ENCODE measurements at regions not wholly inside any gene's neighbourhood (a gene's known extent, or its start where the extent isn't known, plus 50 kb on each side); places are given as distances from the start of the nearest gene placed in this dataset.
"Not testable (repeated sequence)": the region's sequence is repeated elsewhere in the genome, so short reads cannot be mapped to it uniquely, and the experiment has no call there.

DNA sequence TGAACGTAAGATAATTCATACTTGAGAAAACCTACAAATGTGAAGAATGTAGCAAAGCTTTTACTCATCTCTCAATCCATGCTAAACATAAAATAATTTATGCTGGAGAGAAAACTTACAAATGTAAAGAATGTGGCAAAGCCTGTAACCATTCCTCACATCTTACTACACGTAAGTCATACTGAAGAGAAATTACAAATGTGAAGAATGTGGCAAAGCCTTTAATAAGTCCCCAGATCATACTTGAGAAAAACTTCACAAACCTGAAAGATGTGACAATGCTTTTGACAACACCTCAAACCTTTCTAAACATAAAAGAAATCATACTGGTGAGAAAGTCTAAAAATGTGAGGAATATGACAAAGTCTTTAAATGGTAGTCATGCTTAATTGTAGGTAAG is 89.4 kb downstream of the ZNF675 start:
- Mint-ChIP-seq H3K4me1 (ENCODE audit: low read depth) (no peaks in the 10 kb centered on the region), H3K27ac (no peak overlapping the region)

DNA sequence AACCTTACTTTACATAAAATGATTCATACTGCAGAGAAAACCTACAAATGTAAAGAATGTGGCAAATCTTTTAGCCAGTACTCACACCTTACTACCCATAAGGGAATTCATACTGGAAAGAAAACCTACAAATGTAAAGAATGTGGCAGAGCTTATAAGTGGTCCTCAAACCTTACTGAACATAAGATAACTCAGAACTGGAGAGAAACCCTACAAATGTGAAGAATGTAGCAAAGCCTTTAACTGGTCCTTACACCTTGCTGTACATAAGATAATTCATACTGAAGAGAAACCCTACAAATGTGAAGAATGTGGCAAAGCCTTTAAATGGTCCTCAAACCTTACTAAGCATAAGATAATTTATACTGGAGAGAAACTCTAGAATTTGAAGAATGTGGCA is 90.1 kb downstream of the ZNF675 start:
- no peak overlapping the region for H3K27ac Mint-ChIP-seq

More for the DNA sequence above, 89.4 kb downstream of the ZNF675 start:
- Mint-ChIP-seq H3K36me3 (ENCODE audit: low read depth) (no peaks in the 10 kb centered on the region), H3K9me3 (peaks cover 17% of the 10 kb centered on the region), H3K4me3 (no peak overlapping the region), H3K27me3 (no peaks in the 10 kb centered on the region)
- no peak for DNase-seq

GRCh38 chr19:23594311-23594710 is 92.7 kb downstream of the ZNF675 start:
- H3K27ac Mint-ChIP-seq; H3K4me1 Mint-ChIP-seq (ENCODE audit: low read depth); H3K36me3 Mint-ChIP-seq (ENCODE audit: low read depth); DNase-seq; H3K4me3 Mint-ChIP-seq; H3K27me3 Mint-ChIP-seq: not testable (repeated sequence)
- H3K9me3 Mint-ChIP-seq, result peaks cover 33% of the 10 kb centered on the region

More for the DNA sequence above, 90.1 kb downstream of the ZNF675 start:
- DNase-seq, result no peak
- Mint-ChIP-seq H3K27me3 (no peaks in the 10 kb centered on the region), H3K4me1 (ENCODE audit: low read depth) (no peaks in the 10 kb centered on the region), H3K4me3 (no peak overlapping the region), H3K9me3 (peaks cover 21% of the 10 kb centered on the region), H3K36me3 (ENCODE audit: low read depth) (no peaks in the 10 kb centered on the region)

- H3K4me1 Mint-ChIP-seq (ENCODE audit: low read depth), result no peaks in the 10 kb centered on the region
- DNase-seq, result no peak
- H3K27ac Mint-ChIP-seq, result no peak overlapping the region
- H3K36me3 Mint-ChIP-seq (ENCODE audit: low read depth), result no peaks in the 10 kb centered on the region
- H3K4me3 Mint-ChIP-seq, result no peak overlapping the region
- H3K9me3 Mint-ChIP-seq, result peaks cover 28% of the 10 kb centered on the region
- H3K27me3 Mint-ChIP-seq, result no peaks in the 10 kb centered on the region
Measured at GRCh38 chr19:23587546-23587945, 99.5 kb downstream of the ZNF675 start.

DNA sequence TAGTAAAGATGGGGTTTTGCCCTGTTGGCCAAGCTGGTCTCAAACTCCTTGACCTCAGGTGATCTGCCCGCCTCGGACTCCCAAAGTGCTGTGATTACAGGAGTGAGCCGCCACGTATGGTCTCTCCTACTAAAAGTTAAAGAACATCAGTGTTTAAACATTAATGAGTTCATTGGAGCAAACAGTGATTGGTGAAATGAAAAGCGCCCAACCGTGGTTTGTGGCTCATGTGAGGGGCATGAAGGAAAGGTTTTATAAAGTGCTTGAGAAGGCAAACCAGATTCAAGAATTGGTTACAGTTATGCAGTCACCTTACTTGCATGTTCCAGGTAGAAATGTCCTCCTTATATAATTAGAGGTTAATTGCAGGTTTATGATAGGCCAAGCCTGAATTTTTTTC is 109.5 kb downstream of the ZNF675 start:
- no peaks in the 10 kb centered on the region for H3K36me3 Mint-ChIP-seq (ENCODE audit: low read depth)
- no peaks in the 10 kb centered on the region for H3K4me1 Mint-ChIP-seq (ENCODE audit: low read depth)
- no peak overlapping the region for H3K27ac Mint-ChIP-seq
- DNase-seq, result no peak
- H3K27me3 Mint-ChIP-seq, result no peaks in the 10 kb centered on the region
- H3K4me3 Mint-ChIP-seq, result no peak overlapping the region
- peaks cover 25% of the 10 kb centered on the region for H3K9me3 Mint-ChIP-seq

DNA sequence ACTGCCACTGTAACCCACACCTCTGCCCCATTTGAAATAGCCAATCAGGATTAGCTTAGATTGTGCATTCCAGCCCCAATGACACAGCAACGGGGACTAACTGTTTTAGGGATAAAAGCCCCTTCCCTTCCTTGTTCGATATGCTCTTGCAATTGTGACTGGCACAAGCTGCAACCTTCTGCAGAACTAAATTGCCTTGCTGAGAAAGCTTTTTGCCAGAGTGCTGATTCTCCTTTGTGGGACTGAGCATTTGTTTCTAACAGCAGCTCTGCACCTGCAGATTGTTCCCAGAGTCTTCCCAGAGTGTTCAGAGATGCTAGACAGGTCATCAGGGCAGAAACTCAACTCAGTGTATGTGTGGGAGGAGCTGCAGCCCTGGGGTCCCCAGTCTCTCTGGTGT is 115.8 kb downstream of the ZNF675 start:
- H3K9me3 Mint-ChIP-seq, result peaks cover 53% of the 10 kb centered on the region
- DNase-seq, result no peak
- peaks cover 6% of the 10 kb centered on the region for H3K36me3 Mint-ChIP-seq (ENCODE audit: low read depth)
- no peaks in the 10 kb centered on the region for H3K27me3 Mint-ChIP-seq
- no peaks in the 10 kb centered on the region for H3K4me1 Mint-ChIP-seq (ENCODE audit: low read depth)
- H3K4me3 Mint-ChIP-seq, result no peak overlapping the region
- H3K27ac Mint-ChIP-seq, result no peak overlapping the region

- not testable (repeated sequence) for H3K36me3 Mint-ChIP-seq (ENCODE audit: low read depth); H3K4me3 Mint-ChIP-seq; H3K4me1 Mint-ChIP-seq (ENCODE audit: low read depth); DNase-seq; H3K27me3 Mint-ChIP-seq; H3K27ac Mint-ChIP-seq
- H3K9me3 Mint-ChIP-seq, result peaks cover 56% of the 10 kb centered on the region
Measured at GRCh38 chr19:23568116-23568515, 118.9 kb downstream of the ZNF675 start.

GRCh38 chr19:23565256-23565655 is 121.8 kb downstream of the ZNF675 start:
- Mint-ChIP-seq H3K4me3 (no peak overlapping the region), H3K9me3 (peaks cover 37% of the 10 kb centered on the region), H3K27me3 (no peaks in the 10 kb centered on the region), H3K27ac (no peak overlapping the region), H3K36me3 (ENCODE audit: low read depth) (peaks cover 2% of the 10 kb centered on the region), H3K4me1 (ENCODE audit: low read depth) (no peaks in the 10 kb centered on the region)
- no peak for DNase-seq

DNA sequence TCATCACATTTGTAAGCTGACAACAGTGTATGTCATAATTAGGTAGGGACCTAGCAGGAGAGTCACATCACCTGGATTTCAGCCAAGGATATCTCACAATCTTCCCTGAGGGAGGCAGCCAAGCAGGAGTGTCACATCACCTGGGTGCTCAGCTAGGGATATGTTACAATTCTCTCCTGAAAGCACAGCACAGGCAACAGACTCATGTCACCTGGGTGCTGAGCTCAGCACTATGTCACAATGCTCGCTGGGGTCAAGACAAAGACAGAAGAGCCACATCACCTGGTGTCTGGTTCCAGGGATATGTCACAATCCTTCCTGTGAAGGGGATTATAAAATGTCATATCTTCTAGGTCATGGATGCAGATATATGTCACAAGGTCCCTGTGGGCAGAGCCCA is 123.7 kb downstream of the ZNF675 start:
- Mint-ChIP-seq H3K9me3 (peaks cover 34% of the 10 kb centered on the region), H3K4me3 (no peak overlapping the region), H3K36me3 (ENCODE audit: low read depth) (peaks cover 2% of the 10 kb centered on the region), H3K27ac (no peak overlapping the region), H3K4me1 (ENCODE audit: low read depth) (no peaks in the 10 kb centered on the region), H3K27me3 (no peaks in the 10 kb centered on the region)
- DNase-seq, result no peak

DNA sequence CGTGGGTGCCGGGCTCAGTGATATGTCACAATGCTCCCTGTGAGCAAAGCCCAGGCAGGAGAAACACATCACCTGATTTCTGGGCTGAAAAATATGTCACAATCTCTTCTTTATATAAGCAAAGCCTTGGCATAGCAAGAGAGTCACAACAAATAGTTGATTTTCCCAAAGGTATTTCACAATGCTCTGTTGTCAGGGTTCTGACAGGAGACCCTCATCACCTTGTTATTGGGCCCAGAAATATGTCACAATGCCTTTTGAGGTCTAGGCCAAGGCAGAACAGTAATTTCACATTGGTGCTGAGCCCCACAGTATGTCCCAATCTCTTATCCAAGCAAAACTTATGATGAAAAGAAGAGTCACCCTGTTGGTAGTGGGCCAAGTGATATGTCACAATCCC is 125.7 kb downstream of the ZNF675 start:
- Mint-ChIP-seq H3K27me3 (no peaks in the 10 kb centered on the region), H3K9me3 (peaks cover 28% of the 10 kb centered on the region), H3K4me3 (no peak overlapping the region), H3K36me3 (ENCODE audit: low read depth) (no peaks in the 10 kb centered on the region), H3K4me1 (ENCODE audit: low read depth) (no peaks in the 10 kb centered on the region), H3K27ac (no peak overlapping the region)
- DNase-seq, result no peak

DNA sequence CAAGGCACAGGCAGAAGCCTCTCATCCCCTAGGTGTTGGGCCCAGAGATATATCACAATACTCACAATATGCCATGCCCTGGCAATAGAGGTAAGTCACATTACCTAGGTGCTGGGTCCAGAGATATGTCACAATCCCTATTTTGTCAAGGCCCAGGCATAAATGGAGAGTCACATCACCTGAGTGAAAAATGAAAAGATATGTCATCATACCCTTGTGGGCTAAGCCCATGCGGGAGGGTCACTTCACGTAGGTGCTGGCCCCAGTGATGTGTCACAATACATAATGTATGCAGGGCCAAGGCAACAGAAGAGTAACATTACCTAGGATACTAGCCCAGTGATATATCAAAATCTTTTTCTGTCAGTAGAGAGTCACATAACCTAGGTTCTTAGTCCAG is 127.0 kb downstream of the ZNF675 start:
- no peak overlapping the region for H3K4me3 Mint-ChIP-seq
- no peaks in the 10 kb centered on the region for H3K36me3 Mint-ChIP-seq (ENCODE audit: low read depth)
- no peaks in the 10 kb centered on the region for H3K27me3 Mint-ChIP-seq
- DNase-seq, result no peak
- peaks cover 20% of the 10 kb centered on the region for H3K9me3 Mint-ChIP-seq
- no peaks in the 10 kb centered on the region for H3K4me1 Mint-ChIP-seq (ENCODE audit: low read depth)
- H3K27ac Mint-ChIP-seq, result no peak overlapping the region

DNA sequence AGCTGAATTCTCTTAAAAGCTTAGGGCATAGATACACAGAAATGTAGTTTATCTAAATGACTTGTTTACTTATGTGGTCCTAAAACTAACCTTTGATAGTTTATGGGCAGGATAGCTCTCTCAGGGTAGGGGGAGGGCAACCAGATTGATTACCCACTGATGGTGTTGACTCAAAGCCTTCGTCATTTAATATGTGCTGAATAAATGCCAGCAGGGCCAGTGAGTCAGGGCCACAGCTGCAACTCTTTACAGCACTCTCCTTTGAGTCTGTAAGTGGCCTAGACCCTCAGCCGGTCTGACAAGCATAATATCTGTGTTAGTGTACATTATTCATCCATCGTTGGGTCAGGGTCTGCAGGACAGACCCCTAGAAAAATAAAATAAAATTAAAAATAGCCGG is 128.5 kb downstream of the ZNF675 start:
- DNase-seq, result no peak
- Mint-ChIP-seq H3K4me3 (no peak overlapping the region), H3K27me3 (no peaks in the 10 kb centered on the region), H3K36me3 (ENCODE audit: low read depth) (no peaks in the 10 kb centered on the region), H3K9me3 (peaks cover 17% of the 10 kb centered on the region), H3K4me1 (ENCODE audit: low read depth) (no peaks in the 10 kb centered on the region), H3K27ac (no peak overlapping the region)

DNA sequence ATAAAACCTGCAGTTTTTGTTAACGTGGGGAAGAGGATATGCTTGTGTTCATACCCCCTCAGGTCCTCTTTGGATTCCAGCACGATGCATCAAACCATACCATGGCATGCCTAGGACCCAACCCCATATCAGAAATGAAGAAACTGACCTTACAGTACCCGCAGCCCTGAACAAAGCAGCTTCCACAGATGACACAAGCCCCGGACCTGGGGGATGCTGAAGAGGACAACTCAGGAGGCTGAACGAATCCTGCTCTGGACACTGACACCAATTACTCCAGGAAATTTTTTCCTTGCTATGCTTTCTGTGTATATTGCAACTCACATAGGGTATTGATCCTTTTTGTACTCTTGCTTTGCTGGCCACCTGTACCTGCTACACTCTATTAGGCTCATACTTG is 129.6 kb downstream of the ZNF675 start:
- Mint-ChIP-seq H3K9me3 (peaks cover 12% of the 10 kb centered on the region), H3K4me3 (no peak overlapping the region), H3K27me3 (no peaks in the 10 kb centered on the region), H3K27ac (no peak overlapping the region), H3K4me1 (ENCODE audit: low read depth) (no peaks in the 10 kb centered on the region), H3K36me3 (ENCODE audit: low read depth) (no peaks in the 10 kb centered on the region)
- DNase-seq, result no peak

GRCh38 chr19:23554548-23554947 is 132.5 kb downstream of the ZNF675 start:
- no peak for DNase-seq
- no peak overlapping the region for H3K4me3 Mint-ChIP-seq
- no peaks in the 10 kb centered on the region for H3K36me3 Mint-ChIP-seq (ENCODE audit: low read depth)
- no peaks in the 10 kb centered on the region for H3K4me1 Mint-ChIP-seq (ENCODE audit: low read depth)
- H3K27me3 Mint-ChIP-seq, result no peaks in the 10 kb centered on the region
- H3K27ac Mint-ChIP-seq, result no peak overlapping the region
- H3K9me3 Mint-ChIP-seq, result peaks cover 24% of the 10 kb centered on the region

DNA sequence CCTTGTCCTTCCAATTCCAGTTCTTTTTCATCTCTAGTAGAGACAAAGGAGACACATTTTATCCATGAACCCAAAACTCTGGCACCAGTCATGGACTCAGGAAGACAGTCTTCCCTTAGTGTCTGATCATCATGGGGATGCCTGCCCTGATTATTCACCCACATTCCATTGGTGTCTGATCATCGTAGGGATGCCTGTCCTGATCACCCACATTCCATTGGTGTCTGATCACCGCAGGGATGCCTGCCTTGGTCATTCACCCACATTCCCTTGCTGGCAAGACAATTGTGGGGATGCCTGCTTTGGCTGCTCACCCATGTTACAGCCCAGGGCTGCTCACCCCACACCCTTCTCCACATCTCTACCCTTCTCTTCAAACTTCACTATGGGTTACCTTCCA is 136.9 kb downstream of the ZNF675 start:
- H3K9me3 Mint-ChIP-seq, result peaks cover 17% of the 10 kb centered on the region
- H3K27me3 Mint-ChIP-seq; H3K36me3 Mint-ChIP-seq (ENCODE audit: low read depth); H3K4me3 Mint-ChIP-seq; DNase-seq; H3K4me1 Mint-ChIP-seq (ENCODE audit: low read depth); H3K27ac Mint-ChIP-seq: not testable (repeated sequence)

GRCh38 chr19:23547816-23548430 is 139.1 kb downstream of the ZNF675 start:
- no peak overlapping the region for H3K27ac Mint-ChIP-seq
- no peak overlapping the region for H3K4me3 Mint-ChIP-seq
- DNase-seq, result no peak
- peaks cover 21% of the 10 kb centered on the region for H3K9me3 Mint-ChIP-seq
- H3K36me3 Mint-ChIP-seq (ENCODE audit: low read depth), result no peaks in the 10 kb centered on the region
- H3K4me1 Mint-ChIP-seq (ENCODE audit: low read depth), result no peaks in the 10 kb centered on the region
- no peaks in the 10 kb centered on the region for H3K27me3 Mint-ChIP-seq
